Fibroblast of skin of right quadriceps (primary cell): ENCODE measurements at regions not wholly inside any gene's neighbourhood (a gene's known extent, or its start where the extent isn't known, plus 50 kb on each side); places are given as distances from the start of the nearest gene placed in this dataset.

Experiments
- DNase-seq: peaks from one replicate; pipeline ENCODE4 v3.0.0-alpha.2; 2013

GRCh38 chr21:24045775-24046215 lies 1561.5 kb downstream of the MRPL39 start:
- DNase-seq, result peak; percentile 68

GRCh38 chr21:24045373-24045772 lies 1561.9 kb downstream of the MRPL39 start:
- no peak for DNase-seq

- no peak for DNase-seq
Observed at GRCh38 chr21:24042687-24043086, 1564.6 kb downstream of the MRPL39 start.

- DNase-seq, result no peak
Observed at GRCh38 chr21:24032709-24033232, 1574.5 kb downstream of the MRPL39 start.

- no peak for DNase-seq
Observed at GRCh38 chr21:24027396-24027795, 1579.9 kb downstream of the MRPL39 start.

- DNase-seq, result no peak
Observed at GRCh38 chr21:24025101-24025500, 1582.2 kb downstream of the MRPL39 start.

GRCh38 chr21:24023936-24024335 lies 1583.3 kb downstream of the MRPL39 start:
- no peak for DNase-seq

- DNase-seq, result peak; percentile 3
Observed at GRCh38 chr21:24023402-24023801, 1583.9 kb downstream of the MRPL39 start.

GRCh38 chr21:24014381-24014780 lies 1592.9 kb downstream of the MRPL39 start:
- no peak for DNase-seq

GRCh38 chr21:24011087-24011486 lies 1596.2 kb downstream of the MRPL39 start:
- DNase-seq, result no peak

- no peak for DNase-seq
Observed at GRCh38 chr21:24007592-24007991, 1599.7 kb downstream of the MRPL39 start.

- DNase-seq, result no peak
Observed at GRCh38 chr21:23986987-23987386, 1620.3 kb downstream of the MRPL39 start.

GRCh38 chr21:23986214-23986613 lies 1621.1 kb downstream of the MRPL39 start:
- DNase-seq, result no peak

- no peak for DNase-seq
Observed at GRCh38 chr21:23982546-23982945, 1624.7 kb downstream of the MRPL39 start.

- no peak for DNase-seq
Observed at GRCh38 chr21:23977971-23978370, 1629.3 kb downstream of the MRPL39 start.

GRCh38 chr21:23968722-23969647 lies 1638.3 kb downstream of the MRPL39 start:
- peak; percentile 4 for DNase-seq

- no peak for DNase-seq
Observed at GRCh38 chr21:23968008-23968407, 1639.3 kb downstream of the MRPL39 start.

- DNase-seq, result no peak
Observed at GRCh38 chr21:23963454-23963853, 1643.8 kb downstream of the MRPL39 start.

- DNase-seq, result no peak
Observed at GRCh38 chr21:23960769-23961168, 1646.5 kb downstream of the MRPL39 start.

GRCh38 chr21:23955135-23955843 lies 1652.0 kb downstream of the MRPL39 start:
- no peak for DNase-seq

GRCh38 chr21:23952269-23952668 lies 1655.0 kb downstream of the MRPL39 start:
- DNase-seq, result no peak

- DNase-seq, result peak; percentile 3
Observed at GRCh38 chr21:23951251-23951650, 1656.0 kb downstream of the MRPL39 start.

GRCh38 chr21:23950344-23950743 lies 1656.9 kb downstream of the MRPL39 start:
- DNase-seq, result no peak

GRCh38 chr21:23949493-23949892 lies 1657.8 kb downstream of the MRPL39 start:
- DNase-seq, result no peak
